CD14-positive monocyte (primary cell): ENCODE measurements at regions not wholly inside any gene's neighbourhood (a gene's known extent, or its start where the extent isn't known, plus 50 kb on each side); places are given as distances from the start of the nearest gene placed in this dataset.

Source experiments
- DNase-seq, 3 donors: peaks; one replicate each; pipeline ENCODE4 v3.0.0-alpha.2; 2011 to 2022
- H2AFZ ChIP-seq: 2 replicates; pipeline ENCODE4 v1.6.0; 2012; ENCODE audit warnings: mild to moderate bottlenecking, low read depth, low read length, inconsistent platforms; ENCODE audit not compliant: insufficient read depth, poor library complexity, severe bottlenecking
- H3K27ac ChIP-seq, 2 donors: 1 replicate in 1 of 2; 2 replicates in 1 of 2; pipeline ENCODE4 v1.5.1; 2012 to 2013; ENCODE audit warnings: low read length in 2 of 2, control low read depth in 1 of 2, inconsistent platforms in 1 of 2, low read depth in 1 of 2, mild to moderate bottlenecking in 1 of 2
- H3K27me3 ChIP-seq, 2 donors: one replicate each; pipeline versions ENCODE4 v1.6.0 to v1.6.1; 2011 to 2013; ENCODE audit warnings: low read length in 2 of 2; ENCODE audit not compliant: control insufficient read depth in 2 of 2, insufficient read depth in 2 of 2
- H3K36me3 ChIP-seq, 2 donors: replicated peaks in 1 of 2; 1 replicate in 1 of 2; 2 replicates in 1 of 2; pipeline versions ENCODE4 v1.5.1 to v1.6.1; 2012 to 2013; ENCODE audit warnings: low read length in 2 of 2, control low read depth in 1 of 2, inconsistent platforms in 1 of 2, mild to moderate bottlenecking in 1 of 2; ENCODE audit not compliant: insufficient read depth in 2 of 2, control insufficient read depth in 1 of 2
- H3K4me1 ChIP-seq, 2 donors: 1 replicate in 1 of 2; 2 replicates in 1 of 2; pipeline versions ENCODE4 v1.5.1 to v1.6.1; 2012 to 2013; ENCODE audit warnings: low read length in 2 of 2, control low read depth in 1 of 2, inconsistent platforms in 1 of 2, mild to moderate bottlenecking in 1 of 2, moderate library complexity in 1 of 2; ENCODE audit not compliant: insufficient read depth in 2 of 2, control insufficient read depth in 1 of 2
- H3K4me2 ChIP-seq: replicated peaks from 2 replicates; pipeline ENCODE3; 2012; ENCODE audit warnings: low read length, moderate library complexity, mild to moderate bottlenecking; ENCODE audit not compliant: poor library complexity, severe bottlenecking; ENCODE audit errors: extremely low read depth
- H3K4me3 ChIP-seq, 3 experiments: fragments of 200-600 bp in 1 of 3; sonication (generic) in 1 of 3; replicated peaks in 1 of 3; 1 replicate in 2 of 3; 2 replicates in 1 of 3; pipeline ENCODE4 v1.5.1; 2011 to 2013; ENCODE audit warnings: low read length in 3 of 3, mild to moderate bottlenecking in 3 of 3, control low read depth in 2 of 3, low read depth in 2 of 3, inconsistent platforms in 1 of 3, moderate library complexity in 1 of 3
- H3K79me2 ChIP-seq: 2 replicates; pipeline ENCODE4 v1.6.0; 2012; ENCODE audit warnings: mild to moderate bottlenecking, control low read depth, inconsistent platforms, low read length, moderate library complexity; ENCODE audit not compliant: insufficient read depth
- H3K9ac ChIP-seq: 2 replicates; pipeline ENCODE4 v1.6.0; 2017; ENCODE audit warnings: low read length, mild to moderate bottlenecking; ENCODE audit not compliant: insufficient read depth, poor library complexity, severe bottlenecking
- H3K9me3 ChIP-seq, 2 donors: replicated peaks in 1 of 2; 1 replicate in 1 of 2; 2 replicates in 1 of 2; pipeline versions ENCODE4 v1.5.1 to v1.6.1; 2012 to 2013; ENCODE audit warnings: low read length in 2 of 2, control low read depth in 1 of 2; ENCODE audit not compliant: control insufficient read depth in 1 of 2, insufficient read depth in 1 of 2
- H4K20me1 ChIP-seq: 2 replicates; pipeline ENCODE4 v1.6.0; 2012; ENCODE audit warnings: mild to moderate bottlenecking, low read length, control low read depth, moderate library complexity; ENCODE audit not compliant: insufficient read depth
- H3K27ac Mint-ChIP-seq, 7 donors: one replicate each; pipeline ENCODE4 v1.8.0; 2020; ENCODE audit warnings: mild to moderate bottlenecking in 7 of 7, mixed read lengths in 7 of 7, moderate library complexity in 6 of 7, inconsistent platforms in 2 of 7
- H3K27me3 Mint-ChIP-seq, 3 donors: one replicate each; pipeline ENCODE4 v1.8.0; 2021 to 2022; ENCODE audit warnings: low read depth in 3 of 3, mild to moderate bottlenecking in 3 of 3, mixed read lengths in 3 of 3, moderate library complexity in 3 of 3, inconsistent platforms in 1 of 3
- H3K36me3 Mint-ChIP-seq, 2 donors: one replicate each; pipeline ENCODE4 v1.8.0; 2020; ENCODE audit warnings: mixed read lengths in 2 of 2, inconsistent platforms in 1 of 2, mild to moderate bottlenecking in 1 of 2
- H3K4me1 Mint-ChIP-seq: one replicate; pipeline ENCODE4 v1.8.0; 2020; ENCODE audit warnings: mild to moderate bottlenecking, mixed read lengths
- H3K4me3 Mint-ChIP-seq, 2 donors: one replicate each; pipeline ENCODE4 v1.8.0; 2020; ENCODE audit warnings: mild to moderate bottlenecking in 2 of 2, mixed read lengths in 2 of 2, moderate library complexity in 1 of 2
- H3K9me3 Mint-ChIP-seq, 7 donors: one replicate each; pipeline ENCODE4 v1.8.0; 2020 to 2022; ENCODE audit warnings: mixed read lengths in 7 of 7, mild to moderate bottlenecking in 6 of 7, moderate library complexity in 6 of 7, inconsistent platforms in 2 of 7
- WGBS: methylation state at CpG from one replicate; pipeline ENCODE4 v1.1.5; 2013; ENCODE audit warnings: missing lambda C conversion rate; ENCODE audit not compliant: insufficient coverage; 5-methylcytosine and 5-hydroxymethylcytosine counted together
- intact Hi-C, 2 donors: fragments of 100-400 bp; cut with micrococcal nuclease; formaldehyde crosslinking; loops; one replicate each; pipeline versions ENCODE4 v1.15.0 to v1.15.1; 2023
- TF ChIP-seq, protein P1 (sequence below): fragments of 200-600 bp; IDR thresholded peaks from one replicate; pipeline ENCODE4 v1.8.0; 2022; ENCODE audit warnings: antibody characterized with exemption, mild to moderate bottlenecking

DNA sequence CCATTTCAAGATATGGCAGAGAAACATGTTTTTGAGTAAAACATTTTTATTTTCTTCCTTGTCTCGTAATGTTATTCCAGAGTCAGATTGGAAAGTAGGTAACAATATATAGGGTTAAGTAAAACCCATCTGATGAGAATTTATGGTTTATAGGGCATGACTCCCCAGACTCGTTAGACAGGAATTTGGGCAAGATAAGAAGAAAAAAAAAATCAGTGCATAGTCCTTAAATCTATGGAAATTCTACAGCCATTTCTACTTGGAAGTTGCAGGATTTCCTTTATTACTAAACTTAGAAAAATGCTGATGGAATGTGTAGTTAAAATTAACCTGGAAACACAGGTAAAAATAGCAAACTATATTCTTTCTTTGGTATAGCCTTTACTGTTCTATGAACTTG is 366.1 kb upstream of the MAGEB16 start:
- H3K4me3 ChIP-seq = no peak overlapping the region
- H3K9me3 ChIP-seq = no peaks in the 10 kb centered on the region
- TF ChIP-seq, protein P1, sequence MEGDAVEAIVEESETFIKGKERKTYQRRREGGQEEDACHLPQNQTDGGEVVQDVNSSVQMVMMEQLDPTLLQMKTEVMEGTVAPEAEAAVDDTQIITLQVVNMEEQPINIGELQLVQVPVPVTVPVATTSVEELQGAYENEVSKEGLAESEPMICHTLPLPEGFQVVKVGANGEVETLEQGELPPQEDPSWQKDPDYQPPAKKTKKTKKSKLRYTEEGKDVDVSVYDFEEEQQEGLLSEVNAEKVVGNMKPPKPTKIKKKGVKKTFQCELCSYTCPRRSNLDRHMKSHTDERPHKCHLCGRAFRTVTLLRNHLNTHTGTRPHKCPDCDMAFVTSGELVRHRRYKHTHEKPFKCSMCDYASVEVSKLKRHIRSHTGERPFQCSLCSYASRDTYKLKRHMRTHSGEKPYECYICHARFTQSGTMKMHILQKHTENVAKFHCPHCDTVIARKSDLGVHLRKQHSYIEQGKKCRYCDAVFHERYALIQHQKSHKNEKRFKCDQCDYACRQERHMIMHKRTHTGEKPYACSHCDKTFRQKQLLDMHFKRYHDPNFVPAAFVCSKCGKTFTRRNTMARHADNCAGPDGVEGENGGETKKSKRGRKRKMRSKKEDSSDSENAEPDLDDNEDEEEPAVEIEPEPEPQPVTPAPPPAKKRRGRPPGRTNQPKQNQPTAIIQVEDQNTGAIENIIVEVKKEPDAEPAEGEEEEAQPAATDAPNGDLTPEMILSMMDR = no peak
- H3K4me1 Mint-ChIP-seq = no peaks in the 10 kb centered on the region
- no peak overlapping the region for H3K4me3 Mint-ChIP-seq
- H4K20me1 ChIP-seq = no peaks in the 10 kb centered on the region
- DNase-seq = no peak
- H3K9me3 Mint-ChIP-seq = peaks cover 0 to 4% (median 2%) of the 10 kb centered on the region in 7 donors
- intact Hi-C loops = no loop called here
- H3K9ac ChIP-seq = no peak overlapping the region
- no peaks in the 10 kb centered on the region for H3K4me1 ChIP-seq
- H3K4me2 ChIP-seq = no peak overlapping the region
- no peak overlapping the region for H3K27ac ChIP-seq
- H3K27me3 Mint-ChIP-seq = no peaks in the 10 kb centered on the region
- H3K27ac Mint-ChIP-seq = no peak overlapping the region
- H3K36me3 ChIP-seq = no peaks in the 10 kb centered on the region
- WGBS = no CpG with 5 or more reads among the region's 2 CpGs
- H3K79me2 ChIP-seq = no peaks in the 10 kb centered on the region
- H2AFZ ChIP-seq = no peak overlapping the region
- H3K27me3 ChIP-seq = no peaks in the 10 kb centered on the region
- no peaks in the 10 kb centered on the region for H3K36me3 Mint-ChIP-seq

DNA sequence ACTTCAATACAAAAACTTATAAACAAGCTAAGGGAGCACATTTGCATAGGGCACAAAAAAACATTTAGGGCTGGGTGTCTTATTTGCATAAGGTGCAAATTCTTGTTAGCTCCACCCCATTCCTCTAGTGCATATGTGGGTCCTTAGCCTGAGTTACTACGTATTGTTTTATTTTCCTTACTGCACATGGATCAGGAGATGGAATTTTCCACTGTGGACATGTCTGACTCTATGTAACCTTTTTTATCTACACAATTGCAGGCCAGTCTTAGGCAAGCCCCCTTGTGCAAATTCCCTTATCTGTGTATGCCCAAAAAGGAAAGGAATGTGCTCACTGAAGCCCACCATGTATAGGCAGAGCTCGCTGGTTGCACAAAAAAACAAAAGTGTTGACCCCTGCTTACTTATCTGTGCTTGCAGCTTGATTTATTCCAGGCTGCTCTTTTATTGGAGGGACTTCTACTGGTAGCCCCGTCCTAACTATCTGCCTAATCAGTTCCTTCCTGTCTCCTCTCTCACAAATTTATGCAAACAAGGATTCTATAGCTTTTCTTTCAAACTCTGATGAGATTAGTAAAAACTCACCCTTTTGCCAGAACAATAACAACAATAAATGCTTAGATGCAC is 359.0 kb upstream of the MAGEB16 start:
- H3K4me3 Mint-ChIP-seq = no peak overlapping the region
- WGBS = no CpG with 5 or more reads among the region's 3 CpGs
- Histone ChIP-seq H3K27me3 (no peaks in the 10 kb centered on the region), H3K79me2 (no peaks in the 10 kb centered on the region), H3K4me2 (no peak overlapping the region), H4K20me1 (no peaks in the 10 kb centered on the region), H3K9me3 (peaks cover 3 to 7% of the 10 kb centered on the region in 2 donors), H3K27ac (no peak overlapping the region), H3K9ac (no peak overlapping the region), H3K4me3 (no peak overlapping the region), H3K36me3 (no peaks in the 10 kb centered on the region), H2AFZ (no peak overlapping the region), H3K4me1 (no peaks in the 10 kb centered on the region)
- no peaks in the 10 kb centered on the region for H3K4me1 Mint-ChIP-seq
- no peak for DNase-seq
- TF ChIP-seq, protein P1 = no peak
- H3K27me3 Mint-ChIP-seq = peaks cover 0 to 2% (median 0%) of the 10 kb centered on the region in 3 donors
- H3K36me3 Mint-ChIP-seq = no peaks in the 10 kb centered on the region
- peaks cover 0 to 19% (median 6%) of the 10 kb centered on the region in 7 donors for H3K9me3 Mint-ChIP-seq
- intact Hi-C loops = no loop called here
- H3K27ac Mint-ChIP-seq = no peak overlapping the region
